Stimulated activated CD8-positive, alpha-beta memory T cell treated with anti-CD3 and anti-CD28 coated beads, Interleukin-4, amount 100 ng/mL, for 24 hours (primary cell): ENCODE measurements at regions not wholly inside any gene's neighbourhood (a gene's known extent, or its start where the extent isn't known, plus 50 kb on each side); places are given as distances from the start of the nearest gene placed in this dataset.

ENCODE experiments used
- DNase-seq: peaks from one replicate; pipeline ENCODE4 v3.0.0-alpha.2; 2020; ENCODE audit warnings: low read depth

GRCh38 chr2:220440731-220441130 is 813.3 kb downstream of the SLC4A3 start:
- DNase-seq: no peak

GRCh38 chr2:220441404-220441803 is 814.0 kb downstream of the SLC4A3 start:
- DNase-seq: no peak

- no peak for DNase-seq
Measured at GRCh38 chr2:220442012-220442411, 814.6 kb downstream of the SLC4A3 start.

GRCh38 chr2:220445429-220446105 is 818.1 kb downstream of the SLC4A3 start:
- DNase-seq: no peak

- DNase-seq: no peak
Measured at GRCh38 chr2:220446106-220446712, 818.8 kb downstream of the SLC4A3 start.

GRCh38 chr2:220450846-220451245 is 823.4 kb downstream of the SLC4A3 start:
- no peak for DNase-seq

- no peak for DNase-seq
Measured at GRCh38 chr2:220451438-220451837, 824.0 kb downstream of the SLC4A3 start.

- DNase-seq: no peak
Measured at GRCh38 chr2:220452561-220452960, 825.1 kb downstream of the SLC4A3 start.

- no peak for DNase-seq
Measured at GRCh38 chr2:220455351-220455990, 828.0 kb downstream of the SLC4A3 start.

- no peak for DNase-seq
Measured at GRCh38 chr2:220458051-220458450, 830.6 kb downstream of the SLC4A3 start.

- no peak for DNase-seq
Measured at GRCh38 chr2:220460257-220460985, 833.0 kb downstream of the SLC4A3 start.

GRCh38 chr2:220463876-220464275 is 836.4 kb downstream of the SLC4A3 start:
- no peak for DNase-seq

GRCh38 chr2:220465700-220466099 is 838.3 kb downstream of the SLC4A3 start:
- DNase-seq: no peak

- no peak for DNase-seq
Measured at GRCh38 chr2:220466251-220466691, 838.8 kb downstream of the SLC4A3 start.

GRCh38 chr2:220469201-220469600 is 841.8 kb downstream of the SLC4A3 start:
- no peak for DNase-seq

- no peak for DNase-seq
Measured at GRCh38 chr2:220473611-220474010, 846.2 kb downstream of the SLC4A3 start.

GRCh38 chr2:220476877-220477276 is 849.4 kb downstream of the SLC4A3 start:
- DNase-seq: no peak

- DNase-seq: no peak
Measured at GRCh38 chr2:220478305-220479058, 851.1 kb downstream of the SLC4A3 start.

- no peak for DNase-seq
Measured at GRCh38 chr2:220482716-220483115, 855.3 kb downstream of the SLC4A3 start.

- DNase-seq: no peak
Measured at GRCh38 chr2:220489121-220489520, 861.7 kb downstream of the SLC4A3 start.

- no peak for DNase-seq
Measured at GRCh38 chr2:220491670-220492069, 864.2 kb downstream of the SLC4A3 start.
